Loucy (cell line): ENCODE measurements at regions not wholly inside any gene's neighbourhood (a gene's known extent, or its start where the extent isn't known, plus 50 kb on each side); places are given as distances from the start of the nearest gene placed in this dataset.
"Not testable (repeated sequence)": the region's sequence is repeated elsewhere in the genome, so short reads cannot be mapped to it uniquely, and the experiment has no call there.

Experiments
- H2AFZ ChIP-seq: fragments of 200-600 bp; sonication (generic); 2 replicates; pipeline ENCODE4 v1.6.0; 2016; ENCODE audit warnings: antibody characterized with exemption, mild to moderate bottlenecking, low read length, moderate library complexity
- H3F3A ChIP-seq: fragments of 200-600 bp; 2 replicates; pipeline ENCODE4 v1.6.0; 2016; ENCODE audit warnings: antibody characterized with exemption, low read depth, mild to moderate bottlenecking
- H3K27me3 ChIP-seq: fragments of 200-600 bp; sonication (generic); 2 replicates; pipeline ENCODE4 v1.6.1; 2014; ENCODE audit warnings: low read length, mild to moderate bottlenecking; ENCODE audit not compliant: insufficient read depth, poor library complexity, severe bottlenecking
- H3K36me3 ChIP-seq: fragments of 200-600 bp; sonication (generic); 2 replicates; pipeline ENCODE4 v1.6.1; 2016; ENCODE audit warnings: low read length; ENCODE audit not compliant: insufficient read depth
- H3K4me1 ChIP-seq: fragments of 200-600 bp; sonication (generic); 2 replicates; pipeline ENCODE4 v1.5.1; 2014; ENCODE audit warnings: low read length, mild to moderate bottlenecking; ENCODE audit not compliant: insufficient read depth, poor library complexity, severe bottlenecking
- H3K4me2 ChIP-seq: fragments of 200-600 bp; sonication (generic); 2 replicates; pipeline ENCODE4 v1.6.0; 2014; ENCODE audit warnings: antibody characterized with exemption, low read length, low read depth, mild to moderate bottlenecking; ENCODE audit not compliant: poor library complexity, severe bottlenecking
- H3K4me3 ChIP-seq: fragments of 200-600 bp; sonication (generic); 2 replicates; pipeline ENCODE4 v1.5.1; 2014; ENCODE audit warnings: low read length, mild to moderate bottlenecking, mixed read lengths; ENCODE audit not compliant: poor library complexity, severe bottlenecking
- H3K79me2 ChIP-seq: fragments of 200-600 bp; sonication (generic); 2 replicates; pipeline ENCODE4 v1.6.1; 2014; ENCODE audit warnings: low read length; ENCODE audit not compliant: insufficient read depth
- H3K9ac ChIP-seq: fragments of 200-600 bp; sonication (generic); 2 replicates; pipeline ENCODE4 v1.6.0; 2014; ENCODE audit warnings: mild to moderate bottlenecking, low read depth, low read length, moderate library complexity; ENCODE audit not compliant: poor library complexity, severe bottlenecking
- H3K9me2 ChIP-seq: fragments of 200-600 bp; sonication (generic); replicated peaks from 2 replicates; pipeline ENCODE4 v1.6.1; 2016; ENCODE audit warnings: low read depth, low read length, mixed read lengths
- H3K9me3 ChIP-seq: fragments of 200-600 bp; sonication (generic); 2 replicates; pipeline ENCODE4 v1.6.1; 2014; ENCODE audit warnings: mild to moderate bottlenecking, antibody characterized with exemption, low read length, low read depth; ENCODE audit not compliant: insufficient read depth
- H4K20me1 ChIP-seq: fragments of 200-600 bp; sonication (generic); 2 replicates; pipeline ENCODE4 v1.6.0; 2014; ENCODE audit warnings: antibody characterized with exemption, low read length, mild to moderate bottlenecking; ENCODE audit not compliant: insufficient read depth, poor library complexity, severe bottlenecking
- CTCF ChIP-seq: fragments of 200-600 bp; sonication (generic); conservative IDR thresholded peaks from 2 replicates; pipeline ENCODE4 v1.5.1; 2014; ENCODE audit warnings: mild to moderate bottlenecking, antibody characterized with exemption, low read length
- EZH2phosphoT487 ChIP-seq: fragments of 200-600 bp; IDR thresholded peaks from 2 replicates; pipeline ENCODE4 v1.6.1; 2018; ENCODE audit warnings: antibody characterized with exemption, mild to moderate bottlenecking, moderate library complexity, borderline replicate concordance

GRCh38 chr6:67790569-67790968 is 844.5 kb upstream of the ADGRB3 start:
- TF ChIP-seq EZH2phosphoT487 (no peak), CTCF (no peak)
- no peak overlapping the region for H3K9ac ChIP-seq
- no peaks in the 10 kb centered on the region for H3K27me3 ChIP-seq
- H3K9me2 ChIP-seq: no peaks in the 10 kb centered on the region
- H3K4me2 ChIP-seq: no peak overlapping the region
- no peaks in the 10 kb centered on the region for H3K9me3 ChIP-seq
- H3K36me3 ChIP-seq: no peaks in the 10 kb centered on the region
- no peaks in the 10 kb centered on the region for H3F3A ChIP-seq
- H3K79me2 ChIP-seq: no peaks in the 10 kb centered on the region
- no peak overlapping the region for H3K4me3 ChIP-seq
- H3K4me1 ChIP-seq: no peaks in the 10 kb centered on the region
- no peaks in the 10 kb centered on the region for H4K20me1 ChIP-seq
- no peak overlapping the region for H2AFZ ChIP-seq

- not testable (repeated sequence) for H3K9ac ChIP-seq
These were observed 848.0 kb upstream of the ADGRB3 start for GRCh38 chr6:67787119-67787518.

GRCh38 chr6:67779876-67780275 is 855.2 kb upstream of the ADGRB3 start:
- H3K27me3 ChIP-seq: no peaks in the 10 kb centered on the region
- H3K9ac ChIP-seq: no peak overlapping the region
- no peaks in the 10 kb centered on the region for H3K9me2 ChIP-seq
- no peak overlapping the region for H3K4me2 ChIP-seq
- no peaks in the 10 kb centered on the region for H3K36me3 ChIP-seq
- H2AFZ ChIP-seq: no peak overlapping the region
- TF ChIP-seq EZH2phosphoT487 (no peak), CTCF (no peak)
- H3K4me3 ChIP-seq: no peak overlapping the region
- H3K79me2 ChIP-seq: no peaks in the 10 kb centered on the region
- H4K20me1 ChIP-seq: no peaks in the 10 kb centered on the region
- no peaks in the 10 kb centered on the region for H3K4me1 ChIP-seq
- no peaks in the 10 kb centered on the region for H3K9me3 ChIP-seq
- no peaks in the 10 kb centered on the region for H3F3A ChIP-seq

More at GRCh38 chr6:67787119-67787518, 848.0 kb upstream of the ADGRB3 start:
- H2AFZ ChIP-seq, H3K9me2 ChIP-seq, H3K4me2 ChIP-seq, H3F3A ChIP-seq, H3K27me3 ChIP-seq, H3K79me2 ChIP-seq, H3K9me3 ChIP-seq, H3K4me1 ChIP-seq, H3K4me3 ChIP-seq, H3K36me3 ChIP-seq, H4K20me1 ChIP-seq: not testable (repeated sequence)

- Histone ChIP-seq H3K27me3 (no peaks in the 10 kb centered on the region), H3K9ac (no peak overlapping the region), H3K9me3 (no peaks in the 10 kb centered on the region), H3K36me3 (no peaks in the 10 kb centered on the region), H2AFZ (no peak overlapping the region), H3K4me1 (no peaks in the 10 kb centered on the region), H3F3A (no peaks in the 10 kb centered on the region), H3K4me2 (no peak overlapping the region), H3K79me2 (no peaks in the 10 kb centered on the region), H3K9me2 (no peaks in the 10 kb centered on the region), H4K20me1 (no peaks in the 10 kb centered on the region), H3K4me3 (no peak overlapping the region)
- TF ChIP-seq CTCF: no peak
- TF ChIP-seq EZH2phosphoT487: no peak
These were observed 859.7 kb upstream of the ADGRB3 start for GRCh38 chr6:67775333-67775732.
